ENCODE measurements at regions not wholly inside any gene's neighbourhood (a gene's known extent, or its start where the extent isn't known, plus 50 kb on each side); places are given as distances from the start of the nearest gene placed in this dataset.

DNA sequence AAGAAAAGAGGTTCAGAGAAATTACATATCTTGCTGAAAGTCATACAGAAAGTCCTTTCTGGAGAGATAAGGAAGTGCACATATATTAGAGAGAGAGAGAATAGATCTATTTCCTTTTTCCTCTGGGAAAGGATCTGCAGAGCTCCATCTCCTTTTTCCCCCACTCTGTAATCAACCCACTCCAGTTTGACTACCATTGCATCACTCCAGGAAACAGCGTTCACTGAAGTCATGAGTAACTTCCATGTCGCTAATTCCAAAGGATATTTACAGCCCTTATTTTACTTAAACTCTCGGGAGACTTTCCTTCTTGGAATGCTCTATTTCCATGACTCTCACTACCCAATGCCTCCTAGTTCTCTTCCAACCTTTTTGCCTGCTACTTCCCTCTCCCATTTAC is 72.5 kb upstream of the PARP11 start:
- Mint-ChIP-seq H3K4me1 (peaks cover 17% of the 10 kb centered on the region), H3K36me3 (ENCODE audit: insufficient read depth) (no peaks in the 10 kb centered on the region), H3K27ac (ENCODE audit: low read depth) (no peak overlapping the region), H3K27me3 (peaks cover 21% of the 10 kb centered on the region), H3K9me3 (no peaks in the 10 kb centered on the region), H3K4me3 (no peak overlapping the region)
- DNase-seq (ENCODE audit: low spot score in 2 of 2) (no peak), ATAC-seq (replicated peaks; ENCODE audit: extremely low read depth, poor library complexity, severe bottlenecking) (no peak)

DNA sequence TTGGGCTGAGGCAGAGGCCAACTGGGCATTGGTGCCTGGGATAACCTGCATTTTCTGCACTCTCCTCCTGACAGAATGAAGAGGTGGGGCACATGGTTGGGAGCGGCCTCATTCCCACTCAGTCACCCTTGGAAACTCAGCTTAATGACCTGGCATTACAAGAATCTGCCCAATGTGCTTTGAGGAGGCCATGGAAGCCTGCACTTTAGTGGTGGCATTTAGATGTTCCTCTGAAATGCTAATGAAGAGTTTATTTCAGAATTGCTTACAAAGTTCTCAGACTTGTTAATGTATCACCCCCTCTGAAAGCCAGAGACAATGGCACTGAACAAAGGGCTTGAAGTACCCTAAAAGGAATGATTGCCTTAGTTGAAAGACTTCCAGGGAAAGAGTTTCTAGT is 71.4 kb upstream of the PARP11 start:
- ATAC-seq (replicated peaks; ENCODE audit: extremely low read depth, poor library complexity, severe bottlenecking) (no peak), DNase-seq (ENCODE audit: low spot score in 2 of 2) (no peak)
- H3K4me1 Mint-ChIP-seq = peaks cover 14% of the 10 kb centered on the region
- H3K4me3 Mint-ChIP-seq = no peak overlapping the region
- H3K27ac Mint-ChIP-seq (ENCODE audit: low read depth) = no peak overlapping the region
- H3K9me3 Mint-ChIP-seq = no peaks in the 10 kb centered on the region
- no peaks in the 10 kb centered on the region for H3K36me3 Mint-ChIP-seq (ENCODE audit: insufficient read depth)
- H3K27me3 Mint-ChIP-seq = peaks cover 21% of the 10 kb centered on the region

DNA sequence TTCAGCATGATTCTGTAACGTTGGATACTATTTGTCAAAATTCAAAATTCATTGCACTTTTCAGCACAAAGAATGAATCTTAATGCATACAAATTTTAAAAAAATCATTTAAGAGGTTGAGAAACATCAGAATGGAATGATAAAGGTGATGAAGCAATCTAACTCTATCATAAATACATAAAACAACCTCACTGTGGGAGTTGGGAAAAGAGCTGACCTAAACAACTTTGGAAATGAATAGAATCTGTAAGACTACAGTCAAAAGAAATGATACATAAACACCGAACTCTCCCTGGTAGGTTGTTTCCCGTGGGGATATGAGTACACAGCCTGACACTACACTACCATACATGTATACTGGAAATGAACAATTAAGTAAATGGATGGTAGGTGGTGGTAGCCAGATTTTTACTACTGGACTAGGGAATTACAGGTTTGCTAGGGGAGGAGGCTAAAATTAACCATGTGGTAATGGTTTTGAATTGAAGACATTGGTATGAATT is 64.9 kb upstream of the PARP11 start:
- H3K27me3 Mint-ChIP-seq = peaks cover 31% of the 10 kb centered on the region
- H3K27ac Mint-ChIP-seq (ENCODE audit: low read depth) = no peak overlapping the region
- no peaks in the 10 kb centered on the region for H3K36me3 Mint-ChIP-seq (ENCODE audit: insufficient read depth)
- H3K4me3 Mint-ChIP-seq = no peak overlapping the region
- H3K4me1 Mint-ChIP-seq = peaks cover 9% of the 10 kb centered on the region
- no peak for DNase-seq (ENCODE audit: low spot score in 2 of 2)
- no peaks in the 10 kb centered on the region for H3K9me3 Mint-ChIP-seq
- no peak for ATAC-seq (replicated peaks; ENCODE audit: extremely low read depth, poor library complexity, severe bottlenecking)

DNA sequence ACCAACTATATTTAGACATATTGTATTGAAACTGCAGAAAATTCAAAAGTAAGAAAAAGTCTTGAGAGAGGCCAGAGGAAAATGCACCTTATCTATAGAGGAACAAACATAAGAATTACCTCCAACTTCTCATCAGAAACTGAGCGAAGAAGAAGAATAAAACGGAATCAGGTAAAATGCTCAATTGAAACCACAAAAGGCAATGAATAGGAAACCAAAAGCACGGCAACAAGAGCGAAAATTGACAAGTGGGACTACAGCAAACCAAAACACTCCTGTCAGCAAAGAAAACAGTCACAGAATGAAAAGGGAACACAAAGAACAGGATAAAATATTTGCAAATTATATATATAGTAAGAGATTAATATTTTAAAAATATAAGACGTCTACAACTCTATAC is 61.9 kb upstream of the PARP11 start:
- DNase-seq (ENCODE audit: low spot score in 2 of 2) (no peak), ATAC-seq (replicated peaks; ENCODE audit: extremely low read depth, poor library complexity, severe bottlenecking) (no peak)
- Mint-ChIP-seq H3K4me3 (peak overlapping the region; percentile 18), H3K36me3 (ENCODE audit: insufficient read depth) (no peaks in the 10 kb centered on the region), H3K9me3 (no peaks in the 10 kb centered on the region), H3K4me1 (peaks cover 9% of the 10 kb centered on the region), H3K27me3 (peaks cover 54% of the 10 kb centered on the region), H3K27ac (ENCODE audit: low read depth) (no peak overlapping the region)

DNA sequence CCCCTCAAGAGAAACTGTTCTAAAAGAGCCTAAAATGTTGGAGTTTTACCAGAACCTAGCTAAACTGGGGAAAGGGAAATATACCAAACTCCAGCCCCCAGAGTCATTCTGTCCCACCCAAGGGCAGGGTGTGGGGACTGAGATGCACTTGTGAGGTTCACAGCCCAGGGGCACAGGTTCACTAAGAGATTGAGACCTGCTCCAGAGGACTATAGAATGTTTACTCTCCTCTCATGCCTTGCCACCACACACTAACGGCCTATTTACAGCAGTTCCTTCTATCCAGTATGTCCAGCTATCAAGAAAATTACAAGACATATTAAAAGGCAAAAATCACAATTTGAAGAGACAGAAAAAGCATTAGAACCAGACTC is 60.6 kb upstream of the PARP11 start:
- Mint-ChIP-seq H3K27ac (ENCODE audit: low read depth) (no peak overlapping the region), H3K4me3 (no peak overlapping the region), H3K27me3 (peaks cover 66% of the 10 kb centered on the region), H3K4me1 (peaks cover 9% of the 10 kb centered on the region), H3K36me3 (ENCODE audit: insufficient read depth) (no peaks in the 10 kb centered on the region), H3K9me3 (no peaks in the 10 kb centered on the region)
- ATAC-seq (replicated peaks; ENCODE audit: extremely low read depth, poor library complexity, severe bottlenecking) = no peak
- DNase-seq (ENCODE audit: low spot score in 2 of 2) = no peak

DNA sequence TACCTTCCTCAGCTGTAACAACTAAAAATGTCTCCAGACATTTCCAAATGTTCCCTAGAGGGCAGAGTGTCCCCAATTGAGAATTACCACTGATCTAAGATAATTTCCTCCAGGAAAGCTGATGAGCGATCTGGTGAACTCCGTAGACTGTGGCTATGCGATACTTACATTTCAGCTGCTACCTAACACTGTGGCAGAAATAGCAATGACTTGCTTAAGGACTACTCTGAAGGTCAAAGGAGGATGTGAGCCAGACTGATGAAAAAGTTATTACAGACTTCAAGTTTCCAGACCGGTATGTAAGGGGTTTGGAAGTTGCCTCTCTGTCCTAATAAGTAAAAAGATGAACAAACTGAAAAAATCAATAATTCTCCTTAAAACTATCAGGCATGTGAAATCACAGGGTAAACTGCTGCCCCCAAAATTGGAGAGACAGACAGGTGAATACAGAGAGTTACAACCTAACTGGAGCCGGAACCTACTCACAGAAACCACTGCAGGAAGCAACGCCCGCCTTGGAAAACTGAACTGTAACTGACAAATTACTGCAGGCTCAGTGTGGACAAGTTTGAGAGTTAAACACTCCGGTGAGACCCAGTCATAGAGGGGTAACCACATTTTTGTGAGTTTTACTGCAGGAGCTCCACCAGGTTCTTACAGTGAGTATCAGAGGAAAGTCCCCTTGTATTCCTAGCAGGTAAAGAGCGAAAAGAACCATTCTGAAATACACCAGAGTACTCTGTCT is 60.0 kb upstream of the PARP11 start:
- no peaks in the 10 kb centered on the region for H3K9me3 Mint-ChIP-seq
- H3K36me3 Mint-ChIP-seq (ENCODE audit: insufficient read depth) = no peaks in the 10 kb centered on the region
- H3K4me1 Mint-ChIP-seq = peaks cover 9% of the 10 kb centered on the region
- no peak overlapping the region for H3K4me3 Mint-ChIP-seq
- no peak overlapping the region for H3K27ac Mint-ChIP-seq (ENCODE audit: low read depth)
- H3K27me3 Mint-ChIP-seq = peaks cover 72% of the 10 kb centered on the region
- DNase-seq (ENCODE audit: low spot score in 2 of 2) = no peak
- ATAC-seq (replicated peaks; ENCODE audit: extremely low read depth, poor library complexity, severe bottlenecking) = peak; percentile 19

DNA sequence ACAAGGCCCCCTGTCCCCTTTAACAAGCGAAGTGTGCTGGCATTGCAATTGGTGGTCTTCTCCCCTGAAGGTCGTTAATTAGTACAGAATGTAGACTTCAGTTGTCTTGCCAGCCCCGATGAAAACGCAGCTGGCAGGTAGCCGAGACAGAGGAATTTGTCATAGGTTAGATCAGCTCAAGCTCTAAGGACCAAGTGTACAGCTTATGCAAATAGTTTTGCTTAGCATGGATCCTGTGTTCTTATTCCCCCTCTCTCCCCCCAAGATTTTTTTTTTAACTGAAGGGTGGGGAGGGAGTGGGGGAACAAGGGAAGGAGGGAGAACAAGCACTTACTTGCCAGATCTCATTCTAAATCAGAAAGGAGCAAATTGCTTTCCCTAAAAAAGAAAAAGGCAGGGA is 58.6 kb upstream of the PARP11 start:
- DNase-seq (ENCODE audit: low spot score in 2 of 2) (no peak), ATAC-seq (replicated peaks; ENCODE audit: extremely low read depth, poor library complexity, severe bottlenecking) (no peak)
- no peak overlapping the region for H3K4me3 Mint-ChIP-seq
- peaks cover 82% of the 10 kb centered on the region for H3K27me3 Mint-ChIP-seq
- no peak overlapping the region for H3K27ac Mint-ChIP-seq (ENCODE audit: low read depth)
- H3K36me3 Mint-ChIP-seq (ENCODE audit: insufficient read depth) = no peaks in the 10 kb centered on the region
- H3K9me3 Mint-ChIP-seq = no peaks in the 10 kb centered on the region
- peaks cover 9% of the 10 kb centered on the region for H3K4me1 Mint-ChIP-seq

DNA sequence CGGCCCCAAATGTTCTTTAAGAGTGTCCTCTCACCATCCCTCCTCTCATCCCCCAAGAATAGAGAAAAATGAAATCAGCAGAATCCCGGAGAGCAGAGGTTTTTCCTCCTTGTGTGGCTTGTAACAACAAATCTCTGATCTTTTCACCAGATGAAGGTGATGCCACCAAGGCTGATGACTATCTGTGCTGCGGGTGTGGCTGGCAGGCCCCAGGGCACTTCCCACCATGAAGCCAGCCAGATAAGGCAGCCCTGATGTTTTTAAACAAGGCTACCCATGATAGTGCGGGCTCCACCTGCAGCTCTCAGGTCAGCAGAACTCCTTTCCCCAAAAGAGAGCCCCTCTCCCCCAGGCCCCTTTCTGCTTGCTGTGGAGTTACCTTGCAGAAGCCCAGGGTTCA is 58.0 kb upstream of the PARP11 start:
- peaks cover 87% of the 10 kb centered on the region for H3K27me3 Mint-ChIP-seq
- no peak overlapping the region for H3K27ac Mint-ChIP-seq (ENCODE audit: low read depth)
- peaks cover 9% of the 10 kb centered on the region for H3K4me1 Mint-ChIP-seq
- DNase-seq (ENCODE audit: low spot score in 2 of 2) = no peak
- no peaks in the 10 kb centered on the region for H3K9me3 Mint-ChIP-seq
- H3K4me3 Mint-ChIP-seq = no peak overlapping the region
- ATAC-seq (replicated peaks; ENCODE audit: extremely low read depth, poor library complexity, severe bottlenecking) = no peak
- H3K36me3 Mint-ChIP-seq (ENCODE audit: insufficient read depth) = no peaks in the 10 kb centered on the region

DNA sequence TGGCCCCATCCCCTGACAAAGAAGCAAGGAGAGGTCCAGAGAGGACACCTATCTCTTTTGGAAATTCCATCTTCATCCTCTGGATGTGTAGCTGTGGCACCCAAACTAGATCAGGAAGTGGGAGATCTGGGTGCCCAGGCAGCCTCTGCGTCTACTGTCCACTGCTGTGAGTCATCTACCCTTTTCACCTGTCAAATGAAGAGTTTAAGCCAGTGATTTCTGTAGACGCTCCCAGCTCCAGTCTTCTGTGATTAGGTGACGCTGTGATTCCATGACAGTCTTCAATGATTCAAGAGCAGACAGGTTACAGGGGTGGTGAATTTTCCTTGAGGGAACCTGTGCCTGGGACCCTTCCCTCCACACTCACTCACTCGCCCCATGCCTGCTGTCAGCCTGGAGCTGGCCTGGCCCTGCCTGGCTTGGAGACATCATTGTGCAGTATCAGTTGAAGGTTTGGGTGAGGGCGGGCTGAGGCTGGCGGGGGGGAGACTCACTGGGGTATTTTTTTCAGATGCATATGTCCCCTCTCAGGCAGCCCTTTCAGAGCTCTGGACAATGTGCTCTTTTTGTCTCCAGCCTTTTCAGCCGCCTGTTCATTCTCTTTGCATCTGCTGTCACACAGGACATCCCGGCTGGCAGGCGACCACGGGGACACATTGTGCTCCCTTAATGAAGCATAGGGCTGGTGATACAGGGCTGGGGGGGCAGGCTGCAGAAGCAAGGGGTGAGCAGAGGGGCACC is 56.8 kb upstream of the PARP11 start:
- no peak for DNase-seq (ENCODE audit: low spot score in 2 of 2)
- H3K4me1 Mint-ChIP-seq = peaks cover 5% of the 10 kb centered on the region
- no peaks in the 10 kb centered on the region for H3K9me3 Mint-ChIP-seq
- no peak overlapping the region for H3K27ac Mint-ChIP-seq (ENCODE audit: low read depth)
- H3K4me3 Mint-ChIP-seq = no peak overlapping the region
- no peak for ATAC-seq (replicated peaks; ENCODE audit: extremely low read depth, poor library complexity, severe bottlenecking)
- peaks cover 87% of the 10 kb centered on the region for H3K27me3 Mint-ChIP-seq
- H3K36me3 Mint-ChIP-seq (ENCODE audit: insufficient read depth) = no peaks in the 10 kb centered on the region

DNA sequence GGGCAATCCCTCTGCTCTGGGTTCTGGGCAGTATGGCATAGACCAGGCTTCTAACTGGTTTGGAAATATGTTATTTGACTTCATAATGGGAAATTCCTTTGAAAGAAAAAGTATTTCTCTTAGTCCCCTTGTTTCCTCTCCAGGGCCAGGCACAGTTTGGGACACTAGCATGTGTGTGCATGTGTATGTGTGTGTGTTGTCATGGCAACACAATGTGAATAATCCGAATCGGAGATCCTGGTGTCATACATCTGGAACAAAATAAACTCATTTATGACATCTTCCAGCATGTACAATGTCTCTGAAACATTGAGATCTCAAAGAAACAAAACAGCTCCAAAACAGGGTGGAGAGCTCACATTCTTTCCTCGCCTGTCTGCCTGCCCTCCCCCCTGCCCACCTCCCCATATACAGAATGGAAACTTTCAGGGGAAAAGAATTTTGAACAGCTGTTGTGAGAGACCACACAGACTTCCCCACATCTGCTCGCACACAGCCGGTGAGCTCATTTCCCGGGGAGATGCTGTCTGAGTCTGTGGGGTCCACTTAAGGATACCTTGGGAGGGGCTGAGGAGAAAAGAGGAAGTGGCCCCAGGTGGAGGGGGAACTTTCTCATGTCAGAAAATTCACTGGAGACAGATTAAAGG is 55.5 kb upstream of the PARP11 start:
- no peaks in the 10 kb centered on the region for H3K9me3 Mint-ChIP-seq
- H3K27ac Mint-ChIP-seq (ENCODE audit: low read depth) = no peak overlapping the region
- peaks cover 3% of the 10 kb centered on the region for H3K4me1 Mint-ChIP-seq
- peaks cover 87% of the 10 kb centered on the region for H3K27me3 Mint-ChIP-seq
- H3K4me3 Mint-ChIP-seq = no peak overlapping the region
- ATAC-seq (replicated peaks; ENCODE audit: extremely low read depth, poor library complexity, severe bottlenecking) (no peak), DNase-seq (ENCODE audit: low spot score in 2 of 2) (no peak)
- H3K36me3 Mint-ChIP-seq (ENCODE audit: insufficient read depth) = no peaks in the 10 kb centered on the region

DNA sequence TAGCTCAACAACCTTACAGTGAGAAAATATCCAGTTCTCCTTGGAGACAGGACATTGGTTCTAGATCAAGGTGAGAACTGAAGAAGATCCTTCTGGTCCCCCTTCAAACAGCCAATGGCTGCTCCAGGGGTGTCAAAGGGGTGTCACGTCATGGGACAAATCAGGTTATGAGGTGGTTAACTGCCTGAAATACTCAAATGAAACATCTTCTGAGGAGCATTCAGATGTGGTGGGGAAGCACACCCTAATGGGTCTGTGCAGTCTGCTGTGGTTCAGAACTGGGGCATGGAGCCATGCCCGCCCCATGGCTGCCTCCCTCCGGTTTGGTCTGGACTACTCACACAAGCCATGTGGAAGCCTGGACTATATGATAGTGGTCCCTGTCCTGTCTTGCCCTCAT is 52.4 kb upstream of the PARP11 start:
- H3K36me3 Mint-ChIP-seq (ENCODE audit: insufficient read depth) = no peaks in the 10 kb centered on the region
- peaks cover 6% of the 10 kb centered on the region for H3K4me1 Mint-ChIP-seq
- peaks cover 70% of the 10 kb centered on the region for H3K27me3 Mint-ChIP-seq
- ATAC-seq (replicated peaks; ENCODE audit: extremely low read depth, poor library complexity, severe bottlenecking) (no peak), DNase-seq (ENCODE audit: low spot score in 2 of 2) (no peak)
- no peak overlapping the region for H3K4me3 Mint-ChIP-seq
- H3K27ac Mint-ChIP-seq (ENCODE audit: low read depth) = no peak overlapping the region
- H3K9me3 Mint-ChIP-seq = no peaks in the 10 kb centered on the region

DNA sequence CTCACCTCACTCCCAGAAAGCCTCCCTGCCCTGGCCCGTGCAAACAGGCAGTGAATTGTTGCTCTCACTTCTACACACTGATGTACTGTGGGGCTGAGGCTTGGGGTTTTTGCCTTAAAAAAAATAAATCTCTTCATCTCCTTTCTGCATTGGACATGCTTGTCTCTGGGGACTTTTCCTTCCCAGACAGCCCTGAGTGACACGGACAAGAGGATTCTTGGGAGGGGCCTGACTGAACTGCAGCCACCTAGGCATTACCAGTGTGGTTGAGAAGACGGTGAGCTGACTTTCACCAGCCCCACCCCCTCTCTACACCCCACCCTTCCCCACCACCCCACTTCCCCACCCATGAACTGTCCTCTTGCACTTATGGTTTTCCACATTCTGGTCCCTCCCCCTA is 51.6 kb upstream of the PARP11 start:
- no peaks in the 10 kb centered on the region for H3K9me3 Mint-ChIP-seq
- no peak for DNase-seq (ENCODE audit: low spot score in 2 of 2)
- peaks cover 62% of the 10 kb centered on the region for H3K27me3 Mint-ChIP-seq
- no peak for ATAC-seq (replicated peaks; ENCODE audit: extremely low read depth, poor library complexity, severe bottlenecking)
- H3K4me3 Mint-ChIP-seq = no peak overlapping the region
- no peaks in the 10 kb centered on the region for H3K36me3 Mint-ChIP-seq (ENCODE audit: insufficient read depth)
- H3K4me1 Mint-ChIP-seq = peaks cover 6% of the 10 kb centered on the region
- no peak overlapping the region for H3K27ac Mint-ChIP-seq (ENCODE audit: low read depth)

DNA sequence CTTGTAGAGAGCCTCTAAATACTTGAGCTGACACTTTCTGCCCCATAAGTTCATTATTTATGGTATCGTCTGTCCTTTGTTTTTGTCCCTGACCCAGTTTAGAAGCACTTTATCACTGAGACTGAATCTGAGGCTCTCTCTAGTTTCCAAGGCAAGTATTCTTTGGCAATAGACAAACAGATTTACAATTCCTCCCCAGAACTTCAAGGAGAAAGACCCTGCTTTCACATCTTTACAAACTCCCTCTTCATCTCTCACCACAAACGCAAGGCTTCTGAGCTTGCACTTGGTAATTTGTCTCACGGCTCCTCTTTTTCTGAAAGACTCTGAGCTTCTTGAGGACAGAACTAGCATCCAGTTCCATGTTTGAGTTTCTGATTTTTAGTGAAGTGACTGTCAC is 49.8 kb upstream of the PARP11 start:
- Mint-ChIP-seq H3K4me1 (peaks cover 6% of the 10 kb centered on the region), H3K27ac (ENCODE audit: low read depth) (no peak overlapping the region), H3K9me3 (no peaks in the 10 kb centered on the region), H3K27me3 (peaks cover 44% of the 10 kb centered on the region), H3K4me3 (no peak overlapping the region), H3K36me3 (ENCODE audit: insufficient read depth) (no peaks in the 10 kb centered on the region)
- DNase-seq (ENCODE audit: low spot score in 2 of 2) (no peak), ATAC-seq (replicated peaks; ENCODE audit: extremely low read depth, poor library complexity, severe bottlenecking) (no peak)

Data from central memory CD8-positive, alpha-beta T cell (primary cell).